ENCODE measurements at regions not wholly inside any gene's neighbourhood (a gene's known extent, or its start where the extent isn't known, plus 50 kb on each side); places are given as distances from the start of the nearest gene placed in this dataset.
"Not testable (repeated sequence)": the region's sequence is repeated elsewhere in the genome, so short reads cannot be mapped to it uniquely, and the experiment has no call there.

DNA sequence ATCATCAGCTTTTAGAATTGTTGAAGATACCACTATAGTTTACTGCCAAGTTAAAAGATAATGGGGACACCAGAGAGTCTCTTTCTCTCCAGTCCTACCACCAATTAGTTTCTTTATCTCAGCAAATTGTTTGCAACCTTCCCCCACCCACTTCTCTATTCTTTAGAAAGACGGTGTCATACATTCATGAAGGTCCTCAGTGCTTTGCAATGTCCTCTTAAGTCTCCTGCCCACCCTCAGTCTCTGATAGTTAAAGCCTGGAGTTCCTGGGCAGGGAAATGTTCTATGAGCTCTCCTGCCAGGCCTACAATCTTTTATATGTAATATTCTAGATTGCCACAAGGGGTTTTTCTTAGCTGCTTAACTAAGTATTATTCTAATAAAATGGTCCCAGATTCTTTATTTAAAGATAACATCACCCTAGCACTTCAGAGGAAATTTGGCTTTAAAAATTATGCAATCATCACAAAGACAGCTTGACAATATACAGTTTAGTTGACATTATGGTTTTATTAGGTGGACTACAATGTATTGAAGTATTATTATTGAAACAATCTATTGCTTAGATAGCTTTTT lies 509.2 kb downstream of the CSNK1G3 start:
- no peaks in the 10 kb centered on the region for H3K27me3 ChIP-seq
- H3K4me3 ChIP-seq, result no peak overlapping the region
- no peaks in the 10 kb centered on the region for H3K9me3 ChIP-seq
- TF ChIP-seq, protein P1, sequence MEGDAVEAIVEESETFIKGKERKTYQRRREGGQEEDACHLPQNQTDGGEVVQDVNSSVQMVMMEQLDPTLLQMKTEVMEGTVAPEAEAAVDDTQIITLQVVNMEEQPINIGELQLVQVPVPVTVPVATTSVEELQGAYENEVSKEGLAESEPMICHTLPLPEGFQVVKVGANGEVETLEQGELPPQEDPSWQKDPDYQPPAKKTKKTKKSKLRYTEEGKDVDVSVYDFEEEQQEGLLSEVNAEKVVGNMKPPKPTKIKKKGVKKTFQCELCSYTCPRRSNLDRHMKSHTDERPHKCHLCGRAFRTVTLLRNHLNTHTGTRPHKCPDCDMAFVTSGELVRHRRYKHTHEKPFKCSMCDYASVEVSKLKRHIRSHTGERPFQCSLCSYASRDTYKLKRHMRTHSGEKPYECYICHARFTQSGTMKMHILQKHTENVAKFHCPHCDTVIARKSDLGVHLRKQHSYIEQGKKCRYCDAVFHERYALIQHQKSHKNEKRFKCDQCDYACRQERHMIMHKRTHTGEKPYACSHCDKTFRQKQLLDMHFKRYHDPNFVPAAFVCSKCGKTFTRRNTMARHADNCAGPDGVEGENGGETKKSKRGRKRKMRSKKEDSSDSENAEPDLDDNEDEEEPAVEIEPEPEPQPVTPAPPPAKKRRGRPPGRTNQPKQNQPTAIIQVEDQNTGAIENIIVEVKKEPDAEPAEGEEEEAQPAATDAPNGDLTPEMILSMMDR (IDR thresholded peaks at IDR 0.05), result no peak
- no peaks in the 10 kb centered on the region for H3K36me3 ChIP-seq
- no peaks in the 10 kb centered on the region for H3K4me1 ChIP-seq
- no peak overlapping the region for H3K27ac ChIP-seq
- no peak for DNase-seq

DNA sequence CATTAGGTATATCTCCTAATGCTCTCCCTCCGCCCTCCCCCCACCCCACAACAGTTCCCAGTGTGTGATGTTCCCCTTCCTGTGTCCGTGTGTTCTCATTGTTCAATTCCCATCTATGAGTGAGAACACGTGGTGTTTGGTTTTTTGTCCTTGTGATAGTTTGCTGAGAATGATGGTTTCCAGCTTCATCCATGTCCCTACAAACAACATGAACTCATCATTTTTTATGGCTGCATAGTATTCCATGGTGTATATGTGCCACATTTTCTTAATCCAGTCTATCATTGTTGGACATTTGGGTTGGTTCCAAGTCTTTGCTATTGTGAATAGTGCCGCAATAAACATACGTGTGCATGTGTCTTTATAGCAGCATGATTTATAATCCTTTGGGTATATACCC lies 505.3 kb downstream of the CSNK1G3 start:
- not testable (repeated sequence) for H3K27ac ChIP-seq, H3K36me3 ChIP-seq, H3K27me3 ChIP-seq, H3K4me3 ChIP-seq, DNase-seq, H3K4me1 ChIP-seq, H3K9me3 ChIP-seq

DNA sequence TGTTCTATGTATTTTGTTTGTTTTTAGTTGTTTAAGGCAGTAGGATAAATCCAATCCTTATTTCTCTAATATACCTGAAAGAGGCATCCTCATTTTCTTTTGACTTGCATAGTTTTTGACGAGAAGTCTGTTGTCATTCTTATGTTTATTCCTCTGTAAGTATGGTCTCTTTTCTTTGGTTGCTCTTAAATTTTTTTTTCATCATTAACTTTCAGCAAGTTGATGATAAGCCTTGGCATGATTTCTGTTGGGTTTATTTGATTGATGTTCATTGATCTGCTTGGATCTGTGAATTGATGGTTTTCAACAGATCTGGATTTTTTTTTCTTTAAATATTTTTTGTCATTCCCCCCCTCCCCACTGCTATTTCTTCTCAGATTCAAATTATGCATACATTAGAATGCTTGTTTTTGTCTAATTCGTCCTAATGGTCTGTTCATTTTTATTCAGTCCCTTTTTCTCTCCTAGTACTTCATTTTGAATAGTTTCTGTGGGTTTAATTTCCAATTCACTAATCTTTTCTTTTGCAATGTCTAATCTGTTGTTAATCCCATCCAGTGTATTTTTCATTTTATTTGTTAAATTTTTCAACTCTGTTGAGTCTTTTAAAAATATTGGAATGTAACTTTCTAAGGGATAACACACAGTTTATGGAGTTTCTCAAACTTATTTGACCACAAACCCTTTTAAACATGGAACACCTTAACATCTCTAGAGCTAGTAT lies 495.9 kb downstream of the CSNK1G3 start:
- H3K9me3 ChIP-seq, result peaks cover 0 to 3% (median 0%) of the 10 kb centered on the region in 4 donors
- no peaks in the 10 kb centered on the region for H3K36me3 ChIP-seq
- no peak for DNase-seq
- TF ChIP-seq, protein P1 (IDR thresholded peaks at IDR 0.05), result no peak
- no peak for TF ChIP-seq POLR2A (IDR thresholded peaks at IDR 0.05)
- H3K27me3 ChIP-seq, result no peaks in the 10 kb centered on the region
- no peak overlapping the region for H3K27ac ChIP-seq
- H3K4me3 ChIP-seq, result no peak overlapping the region
- H3K4me1 ChIP-seq, result no peaks in the 10 kb centered on the region

DNA sequence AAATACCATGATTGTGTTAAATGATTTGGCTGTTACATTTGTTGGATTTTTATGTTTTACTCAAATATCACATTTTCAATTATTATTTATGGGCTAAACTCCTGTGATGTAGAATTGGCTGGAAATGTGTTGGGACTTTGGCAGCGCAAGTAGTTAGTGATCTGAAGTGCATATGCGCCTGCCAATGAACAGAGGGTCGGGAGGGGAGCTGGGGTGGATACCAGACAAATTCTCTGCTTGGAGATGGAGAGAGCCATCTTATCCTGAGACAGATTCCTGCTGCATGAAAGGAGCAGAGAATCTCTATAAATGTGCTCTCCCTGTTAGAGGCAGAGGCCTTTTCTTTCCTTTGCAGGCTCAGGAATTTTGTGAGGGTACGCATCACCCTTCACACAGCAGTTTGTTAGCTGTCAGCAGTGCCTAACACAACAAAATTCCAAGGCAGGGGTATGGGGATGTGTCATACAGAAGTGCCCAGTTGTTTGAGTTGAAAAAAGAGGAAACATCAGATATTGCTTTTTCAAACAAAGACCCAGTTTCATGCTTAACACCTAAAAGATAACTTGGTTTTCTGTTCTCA lies 489.1 kb downstream of the CSNK1G3 start:
- no peaks in the 10 kb centered on the region for H3K9me3 ChIP-seq
- H3K27ac ChIP-seq, result no peak overlapping the region
- no peak for TF ChIP-seq POLR2A (IDR thresholded peaks at IDR 0.05)
- TF ChIP-seq, protein P1 (IDR thresholded peaks at IDR 0.05), result no peak
- no peaks in the 10 kb centered on the region for H3K27me3 ChIP-seq
- no peak for DNase-seq
- no peaks in the 10 kb centered on the region for H3K36me3 ChIP-seq
- H3K4me1 ChIP-seq, result no peaks in the 10 kb centered on the region
- H3K4me3 ChIP-seq, result no peak overlapping the region

DNA sequence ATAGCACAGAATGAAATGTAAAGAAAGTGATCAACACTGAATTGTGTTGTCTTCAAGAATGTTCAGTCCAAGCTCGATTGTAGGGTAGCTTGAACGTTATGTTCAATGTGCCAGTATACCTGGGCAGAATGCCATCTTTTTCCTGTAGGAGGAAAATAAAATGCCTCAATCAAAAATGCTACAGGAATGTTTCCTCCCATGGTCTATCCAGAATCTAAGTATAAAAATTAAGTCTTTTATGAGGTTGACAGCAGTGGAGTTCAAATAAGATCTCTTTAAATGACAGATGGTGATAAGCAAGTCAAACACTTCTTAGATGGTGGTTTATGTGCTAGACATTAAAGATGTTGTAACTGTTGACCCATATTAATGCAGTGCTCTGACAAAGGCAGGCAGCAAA lies 488.6 kb downstream of the CSNK1G3 start:
- no peak overlapping the region for H3K4me3 ChIP-seq
- H3K36me3 ChIP-seq, result no peaks in the 10 kb centered on the region
- no peak overlapping the region for H3K27ac ChIP-seq
- H3K4me1 ChIP-seq, result no peaks in the 10 kb centered on the region
- H3K9me3 ChIP-seq, result no peaks in the 10 kb centered on the region
- no peak for DNase-seq
- no peaks in the 10 kb centered on the region for H3K27me3 ChIP-seq
- TF ChIP-seq POLR2A (IDR thresholded peaks at IDR 0.05), result no peak
- TF ChIP-seq, protein P1 (IDR thresholded peaks at IDR 0.05), result no peak

DNA sequence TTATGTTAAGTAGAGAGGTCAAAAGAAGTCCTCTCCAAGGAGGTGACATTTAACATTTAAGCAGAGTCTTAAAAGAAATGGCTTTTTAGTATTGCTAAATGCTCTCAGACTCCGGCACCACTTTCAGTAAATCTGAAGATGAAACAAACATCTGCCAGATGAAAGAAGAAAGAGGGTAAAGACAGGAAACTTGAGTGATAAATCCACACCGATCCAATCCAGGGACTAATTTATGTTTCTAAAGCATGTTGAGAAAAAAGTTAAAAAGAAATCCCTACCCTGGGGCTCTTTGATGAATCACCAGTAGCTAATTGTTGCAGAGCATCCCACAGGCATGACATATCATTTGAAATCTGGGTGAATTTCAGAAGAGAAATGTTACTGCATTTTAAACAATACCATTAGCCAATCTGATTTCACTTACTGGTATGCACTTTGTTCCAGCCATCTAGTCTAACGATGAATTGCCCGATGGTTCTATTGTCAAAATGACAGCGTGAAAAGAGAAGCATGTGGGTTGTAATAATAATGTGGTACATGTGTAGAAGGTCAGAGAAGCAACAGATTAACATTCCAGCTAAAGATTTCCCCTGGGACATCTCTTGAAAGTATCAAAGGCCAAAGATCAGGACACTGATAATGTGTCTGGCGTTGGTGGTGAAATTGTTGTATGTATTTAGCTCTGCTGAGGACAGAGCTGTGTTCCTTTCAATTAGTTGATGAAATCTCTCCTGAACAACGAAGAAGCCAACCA lies 485.7 kb downstream of the CSNK1G3 start:
- no peaks in the 10 kb centered on the region for H3K4me1 ChIP-seq
- H3K4me3 ChIP-seq, result no peak overlapping the region
- TF ChIP-seq POLR2A (IDR thresholded peaks at IDR 0.05), result no peak
- TF ChIP-seq, protein P1 (IDR thresholded peaks at IDR 0.05), result no peak
- H3K36me3 ChIP-seq, result no peaks in the 10 kb centered on the region
- no peaks in the 10 kb centered on the region for H3K9me3 ChIP-seq
- H3K27ac ChIP-seq, result no peak overlapping the region
- no peak for DNase-seq
- H3K27me3 ChIP-seq, result no peaks in the 10 kb centered on the region
